HG03469 (cell line): ENCODE measurements at regions not wholly inside any gene's neighbourhood (a gene's known extent, or its start where the extent isn't known, plus 50 kb on each side); places are given as distances from the start of the nearest gene placed in this dataset.
"Not testable (repeated sequence)": the region's sequence is repeated elsewhere in the genome, so short reads cannot be mapped to it uniquely, and the experiment has no call there.

Source experiments
- ATAC-seq: cut with Tn5 transposase; IDR thresholded peaks from one replicate; pipeline ENCODE4 v1.9.1; 2021; ENCODE audit warnings: mild to moderate bottlenecking, moderate library complexity, moderate number of reproducible peaks; ENCODE audit not compliant: unreplicated experiment

DNA sequence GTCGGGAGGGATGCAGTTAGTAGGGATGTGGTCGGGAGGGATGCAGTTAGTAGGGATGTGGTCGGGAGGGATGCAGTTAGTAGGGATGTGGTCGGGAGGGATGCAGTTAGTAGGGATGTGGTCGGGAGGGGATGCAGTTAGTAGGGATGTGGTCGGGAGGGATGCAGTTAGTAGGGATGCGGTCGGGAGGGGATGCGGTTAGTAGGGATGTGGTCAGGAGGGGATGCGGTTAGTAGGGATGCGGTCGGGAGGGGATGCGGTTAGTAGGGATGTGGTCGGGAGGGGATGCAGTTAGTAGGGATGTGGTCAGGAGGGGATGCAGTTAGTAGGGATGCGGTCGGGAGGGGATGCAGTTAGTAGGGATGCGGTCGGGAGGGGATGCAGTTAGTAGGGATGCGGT, 96.2 kb downstream of the BDH1 start:
- ATAC-seq: not testable (repeated sequence)

GRCh38 chr3:197458906-197459470, 96.8 kb downstream of the BDH1 start:
- ATAC-seq: no peak

GRCh38 chr3:197458179-197458707, 97.5 kb downstream of the BDH1 start:
- no peak for ATAC-seq

DNA sequence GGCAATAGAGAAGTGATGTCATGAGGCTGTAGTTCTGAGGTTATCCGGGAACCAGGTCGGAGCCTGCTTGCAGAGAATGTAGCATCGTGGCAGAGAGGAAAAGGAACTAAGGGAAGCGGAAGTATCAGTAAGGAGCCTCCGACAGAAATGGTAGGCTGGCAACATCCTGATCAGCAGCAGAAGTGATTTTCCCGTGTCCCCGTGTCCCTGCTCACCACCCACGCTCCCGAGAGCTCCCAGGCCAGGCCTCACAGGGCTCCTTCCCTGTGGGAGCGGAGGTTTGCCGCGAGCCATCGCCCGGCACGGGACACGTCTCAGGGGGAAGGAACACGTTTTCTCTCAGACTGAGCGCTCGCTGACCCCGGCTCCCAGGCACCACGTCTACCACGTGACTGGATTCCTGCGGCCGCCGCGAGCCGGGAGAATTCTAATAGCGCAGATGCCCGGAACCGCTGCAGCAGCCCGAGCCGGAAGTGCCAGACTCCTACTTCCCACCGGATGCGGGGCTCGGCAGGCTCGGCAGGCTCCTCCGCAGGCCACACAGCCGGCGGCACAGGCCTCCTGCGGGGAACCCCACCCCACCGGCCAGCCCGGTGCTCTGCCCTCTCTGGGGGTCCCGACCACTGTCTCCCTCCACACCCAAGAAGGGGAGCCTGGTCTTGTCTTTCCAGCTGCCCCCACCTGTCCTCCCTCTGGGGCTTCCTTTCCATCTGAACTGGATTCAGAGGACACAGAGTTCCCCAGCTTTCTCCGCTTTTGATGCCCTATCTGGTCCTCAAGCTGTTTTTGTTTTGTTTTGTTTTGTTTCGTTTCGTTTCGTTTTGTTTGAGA, 99.3 kb downstream of the BDH1 start:
- no peak for ATAC-seq

DNA sequence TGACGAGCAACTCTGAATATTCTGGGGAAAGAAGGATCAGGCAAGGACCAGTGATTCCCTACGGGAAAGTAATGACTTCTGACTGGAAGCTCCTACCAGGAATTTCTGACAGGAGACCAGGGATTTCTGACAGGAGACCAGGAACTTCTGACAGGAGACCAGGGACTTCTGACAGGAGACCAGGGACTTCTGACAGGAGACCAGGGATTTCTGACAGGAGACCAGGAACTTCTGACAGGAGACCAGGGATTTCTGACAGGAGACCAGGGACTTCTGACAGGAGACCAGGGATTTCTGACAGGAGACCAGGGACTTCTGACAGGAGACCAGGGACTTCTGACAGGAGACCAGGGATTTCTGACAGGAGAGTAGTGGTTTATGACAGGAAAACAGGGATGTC, 100.9 kb downstream of the BDH1 start:
- ATAC-seq: not testable (repeated sequence)

GRCh38 chr3:197454014-197454413, 101.8 kb downstream of the BDH1 start:
- ATAC-seq: no peak

- no peak for ATAC-seq
These were observed 105.0 kb downstream of the BDH1 start for GRCh38 chr3:197450810-197451209.

GRCh38 chr3:197450308-197450707, 105.5 kb downstream of the BDH1 start:
- no peak for ATAC-seq

DNA sequence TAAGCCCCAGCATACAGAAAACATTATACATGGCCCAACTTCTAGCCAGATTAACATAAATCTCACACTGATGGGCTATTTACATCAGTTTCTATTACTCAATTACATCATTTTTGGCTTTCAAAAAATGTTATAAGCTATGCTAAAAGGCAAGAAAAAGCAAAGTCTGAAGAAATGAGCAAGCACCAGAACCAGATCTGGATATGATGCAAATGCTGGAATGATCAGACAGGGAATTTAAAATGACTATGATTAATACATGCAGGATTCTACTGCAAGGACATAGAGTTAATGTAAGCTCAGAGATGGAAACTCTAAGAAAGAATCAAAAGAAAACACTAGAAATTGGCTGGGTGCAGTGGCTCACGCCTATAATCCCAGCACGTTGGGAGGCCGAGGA, 106.6 kb downstream of the BDH1 start:
- ATAC-seq: not testable (repeated sequence)

GRCh38 chr3:197447781-197448180, 108.0 kb downstream of the BDH1 start:
- ATAC-seq: not testable (repeated sequence)

DNA sequence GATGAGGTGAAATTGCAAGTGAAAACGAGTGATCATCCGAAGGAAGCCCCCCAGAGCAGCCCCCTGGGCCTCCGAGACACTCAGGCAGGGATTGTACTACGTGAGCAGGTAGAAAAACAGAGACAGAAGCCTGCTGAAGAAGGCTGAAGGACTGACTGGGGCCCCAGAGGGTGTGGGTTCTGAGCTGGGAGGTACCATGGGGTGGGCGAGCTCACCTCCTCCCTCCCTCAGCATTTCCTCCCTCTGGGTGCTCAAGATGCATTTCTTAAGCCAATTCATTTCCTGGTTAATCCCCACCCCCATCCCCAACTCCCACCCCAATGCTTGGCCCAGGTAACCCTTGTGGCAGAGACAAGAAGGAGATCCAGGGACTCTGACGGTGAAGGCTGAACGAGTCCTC, 108.7 kb downstream of the BDH1 start:
- ATAC-seq: no peak

DNA sequence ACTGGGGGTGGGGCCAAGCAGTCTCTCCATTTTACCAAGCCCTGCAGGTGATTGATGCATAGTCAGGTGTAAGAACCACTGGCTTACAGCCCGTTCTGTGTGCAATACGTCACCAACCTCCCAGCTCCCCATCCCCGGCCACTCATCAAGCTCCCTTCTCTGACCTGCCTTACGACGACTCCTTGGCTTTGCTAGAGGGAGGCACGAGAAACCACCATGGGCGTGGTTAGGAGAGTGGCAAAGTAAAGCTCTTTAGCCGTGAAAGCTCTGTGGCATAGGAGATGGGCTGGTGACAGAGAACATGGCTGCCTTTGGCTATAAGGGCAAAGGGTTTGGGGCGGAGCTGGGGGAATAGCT, 109.1 kb downstream of the BDH1 start:
- ATAC-seq: no peak

DNA sequence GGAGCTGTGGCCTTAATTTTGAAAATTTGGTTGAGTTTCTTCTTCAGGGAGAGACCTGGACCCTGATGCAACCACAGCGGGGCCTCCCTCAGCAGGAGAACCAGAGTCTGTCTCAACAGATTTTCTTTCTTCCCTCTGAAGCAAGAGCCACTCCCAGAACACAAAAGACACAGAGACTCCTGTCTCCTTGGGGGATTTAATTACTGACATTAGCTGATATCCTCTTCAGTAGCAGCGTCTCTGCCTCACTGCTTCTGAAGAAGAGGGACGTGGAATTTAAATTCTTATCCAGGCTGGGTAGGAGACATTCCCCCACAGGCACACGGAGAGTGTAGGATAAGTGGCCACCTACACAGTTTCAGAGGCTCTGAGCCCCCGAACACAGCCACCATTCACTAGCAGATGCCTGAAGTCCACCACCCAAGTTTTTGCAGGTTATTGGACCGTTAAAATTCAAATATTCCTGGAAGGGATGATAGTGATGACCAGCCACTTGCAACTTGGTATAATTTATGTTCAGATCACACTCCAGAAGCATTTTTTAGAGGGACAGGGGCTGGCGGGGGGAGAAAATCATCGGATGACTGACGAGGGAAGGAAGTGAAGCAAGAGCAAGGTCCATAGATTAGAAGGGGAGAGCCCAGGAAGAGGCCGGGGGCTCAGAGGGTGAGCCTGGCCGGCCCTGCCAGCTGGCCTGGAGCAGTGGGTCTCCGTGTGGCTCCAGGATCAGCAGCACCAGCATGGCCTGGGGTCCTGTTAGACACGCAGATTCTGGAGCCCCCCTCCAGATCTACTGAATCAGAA, 109.7 kb downstream of the BDH1 start:
- ATAC-seq: no peak

DNA sequence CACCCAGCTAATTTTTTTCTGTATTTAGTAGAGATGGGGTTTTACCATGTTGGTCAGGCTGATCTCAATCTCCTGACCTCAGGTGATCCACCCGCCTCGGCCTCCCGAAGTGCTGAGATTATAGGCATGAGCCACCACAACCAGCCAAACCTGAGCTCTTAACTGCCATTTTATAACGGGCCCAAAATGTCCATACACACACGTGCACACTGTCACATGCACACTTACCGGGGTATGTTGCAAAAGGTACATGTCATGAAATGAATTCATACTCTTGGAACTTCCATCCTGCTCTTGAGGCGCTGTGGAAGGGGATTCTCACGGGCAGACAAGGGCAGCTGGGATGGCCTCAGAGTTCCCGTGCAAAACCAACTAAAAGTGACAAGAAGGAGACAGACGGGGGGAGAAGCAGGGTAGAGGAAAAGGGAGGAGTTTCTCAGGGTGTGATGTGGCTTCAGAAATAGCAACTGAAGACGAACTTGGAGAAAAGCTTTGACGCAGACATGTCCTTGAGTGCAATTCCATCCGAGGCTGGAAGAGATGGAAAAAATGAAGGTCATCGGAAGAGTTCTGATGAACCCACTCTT, 110.9 kb downstream of the BDH1 start:
- ATAC-seq: no peak

DNA sequence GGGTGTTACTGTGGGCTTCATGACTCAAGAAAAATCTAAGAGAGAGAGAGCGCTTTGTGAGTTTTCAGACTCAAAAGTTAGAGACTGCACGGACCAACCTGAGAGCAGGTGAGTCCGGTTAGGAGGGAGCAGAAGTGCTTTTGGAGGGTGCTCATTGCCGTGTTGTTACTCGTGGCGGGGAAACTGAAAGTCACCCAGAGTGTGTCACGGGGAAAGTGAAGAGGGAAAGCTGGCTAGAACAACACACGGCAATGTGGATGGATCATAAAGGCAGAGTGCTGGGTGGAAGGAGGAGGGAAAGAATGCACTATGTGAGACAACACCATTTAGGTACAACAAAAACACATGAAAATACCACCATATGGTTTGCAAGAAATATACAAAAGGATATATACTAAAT, 112.3 kb downstream of the BDH1 start:
- no peak for ATAC-seq

- no peak for ATAC-seq
These were observed 115.0 kb downstream of the BDH1 start for GRCh38 chr3:197440717-197441303.

GRCh38 chr3:197438906-197439305, 116.9 kb downstream of the BDH1 start:
- no peak for ATAC-seq

GRCh38 chr3:197435426-197435825, 120.3 kb downstream of the BDH1 start:
- ATAC-seq: no peak

GRCh38 chr3:197434830-197435229, 120.9 kb downstream of the BDH1 start:
- ATAC-seq: no peak

- ATAC-seq: no peak
These were observed 123.2 kb downstream of the BDH1 start for GRCh38 chr3:197432384-197433127.
